PC-3 (cell line): ENCODE measurements at regions not wholly inside any gene's neighbourhood (a gene's known extent, or its start where the extent isn't known, plus 50 kb on each side); places are given as distances from the start of the nearest gene placed in this dataset.

Source experiments
- ATAC-seq: fragments of 200-7000 bp; cut with Tn5 transposase; 2 replicates; pipeline ENCODE4 v1.9.1; 2020; ENCODE audit warnings: mild to moderate bottlenecking, moderate library complexity
- BruUV-seq: library from RNA; stranded (reverse); fragments of 400-500 nt; replicated peaks from 2 replicates; lab custom pipeline; 2021; lab: Mats Ljungman, UMichigan
- CTCF ChIA-PET: fragments of 300-600 bp; sonication (Branson Sonifier 250); formaldehyde crosslinking; loops from one replicate; lab custom pipeline; 2022; ENCODE audit warnings: antibody characterized with exemption; lab: Charles Lee
- POLR2A ChIA-PET: fragments of 300-600 bp; sonication (Branson Sonifier 250); formaldehyde crosslinking; loops from one replicate; lab custom pipeline; 2022; ENCODE audit warnings: antibody characterized with exemption; ENCODE audit not compliant: unreplicated experiment; lab: Charles Lee
- DNase-seq: peaks from one replicate; pipeline ENCODE4 v3.0.0-alpha.2; 2015
- H2AFZ ChIP-seq: fragments of 300-600 bp; sonication (generic); 2 replicates; pipeline ENCODE4 v1.6.0; 2016; ENCODE audit warnings: antibody characterized with exemption, low read length
- H3F3A ChIP-seq: fragments of 300-600 bp; sonication (generic); one replicate; pipeline ENCODE4 v1.6.0; 2017; ENCODE audit warnings: antibody characterized with exemption, low read length, control low read depth, mild to moderate bottlenecking; ENCODE audit not compliant: unreplicated experiment
- H3K27ac ChIP-seq: fragments of 300-600 bp; sonication (generic); 2 replicates; pipeline ENCODE4 v1.5.1; 2016; ENCODE audit warnings: mild to moderate bottlenecking, low read length
- H3K27me3 ChIP-seq: fragments of 300-600 bp; sonication (generic); 2 replicates; pipeline ENCODE4 v1.6.1; 2016; ENCODE audit warnings: low read length, mixed read lengths
- H3K36me3 ChIP-seq: fragments of 300-600 bp; sonication (generic); 2 replicates; pipeline ENCODE4 v1.6.1; 2016; ENCODE audit warnings: low read depth, mixed run types, low read length, mixed read lengths
- H3K4me1 ChIP-seq: fragments of 300-600 bp; sonication (generic); 2 replicates; pipeline ENCODE4 v1.5.1; 2016; ENCODE audit warnings: low read length; ENCODE audit not compliant: insufficient read depth
- H3K4me2 ChIP-seq: fragments of 300-600 bp; sonication (generic); 2 replicates; pipeline ENCODE4 v1.6.0; 2016; ENCODE audit warnings: low read length
- H3K4me3 ChIP-seq: fragments of 300-600 bp; sonication (generic); 2 replicates; pipeline ENCODE4 v1.5.1; 2016; ENCODE audit warnings: mild to moderate bottlenecking, low read length, mixed read lengths
- H3K79me2 ChIP-seq: fragments of 300-600 bp; sonication (generic); 2 replicates; pipeline ENCODE4 v1.6.1; 2017; ENCODE audit warnings: low read length, mixed read lengths
- H3K9ac ChIP-seq: fragments of 300-600 bp; sonication (generic); 2 replicates; pipeline ENCODE4 v1.6.0; 2016; ENCODE audit warnings: mild to moderate bottlenecking, low read length
- H3K9me2 ChIP-seq: fragments of 300-600 bp; sonication (generic); replicated peaks from 2 replicates; pipeline ENCODE4 v1.6.1; 2016; ENCODE audit warnings: mixed run types, low read length, mixed read lengths
- H3K9me3 ChIP-seq: fragments of 300-600 bp; sonication (generic); 2 replicates; pipeline ENCODE4 v1.6.1; 2016; ENCODE audit warnings: low read length, mixed read lengths
- H4K20me1 ChIP-seq: fragments of 300-600 bp; sonication (generic); 2 replicates; pipeline ENCODE4 v1.6.1; 2016; ENCODE audit warnings: low read length, mixed read lengths
- EZH2 ChIP-seq: fragments of 300-600 bp; sonication (generic); IDR thresholded peaks from one replicate; pipeline ENCODE4 v1.6.1; 2017; ENCODE audit warnings: antibody characterized with exemption, mild to moderate bottlenecking, low read length; ENCODE audit not compliant: unreplicated experiment
- EZH2phosphoT487 ChIP-seq: fragments of 300-600 bp; sonication (generic); IDR thresholded peaks from 2 replicates; pipeline ENCODE4 v1.6.1; 2018; ENCODE audit warnings: mild to moderate bottlenecking, antibody characterized with exemption, low read length, borderline replicate concordance
- intact Hi-C: fragments of 100-400 bp; cut with micrococcal nuclease; formaldehyde crosslinking; loops from 2 replicates; pipeline ENCODE4 v1.9.0; 2023
- TF ChIP-seq, protein P1 (sequence below): fragments of 300-600 bp; sonication (generic); conservative IDR thresholded peaks from 2 replicates; pipeline ENCODE4 v1.5.1; 2017; ENCODE audit warnings: antibody characterized with exemption, low read depth, mild to moderate bottlenecking, low read length

DNA sequence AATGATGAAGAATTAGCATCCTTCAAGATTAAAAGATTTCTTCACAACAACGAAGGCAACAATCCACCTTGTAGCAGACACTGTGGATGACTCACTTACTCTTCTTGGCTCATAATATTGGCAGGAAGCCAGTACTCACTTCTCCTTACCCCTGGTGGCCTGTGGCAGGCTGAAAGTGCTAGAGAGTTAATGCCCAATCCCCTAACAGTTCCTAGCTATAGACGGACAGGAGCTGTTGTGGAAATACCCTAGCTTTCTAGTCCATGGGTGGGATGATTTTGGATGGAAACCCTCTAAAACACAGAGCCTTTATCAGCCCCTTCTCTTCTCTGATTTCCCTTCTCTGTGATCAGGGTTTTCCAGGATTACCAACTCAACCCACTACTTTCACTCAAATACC is 128.6 kb upstream of the NYAP2 start:
- H3K27ac ChIP-seq: no peak overlapping the region
- intact Hi-C loops: loop anchor here (5.0 kb wide), 1 partner anchor 49 kb away; no protein-coding TSS in a partner anchor
- CTCF ChIA-PET: no interaction called here
- H3K9ac ChIP-seq: no peak overlapping the region
- H2AFZ ChIP-seq: no peak overlapping the region
- no peaks in the 10 kb centered on the region for H3K36me3 ChIP-seq
- no peak overlapping the region for H3K4me2 ChIP-seq
- peaks cover 12% of the 10 kb centered on the region for H3K4me1 ChIP-seq
- H3K4me3 ChIP-seq: no peak overlapping the region
- BruUV-seq: no TSS peak
- no peaks in the 10 kb centered on the region for H4K20me1 ChIP-seq
- H3K79me2 ChIP-seq: no peaks in the 10 kb centered on the region
- POLR2A ChIA-PET: no interaction called here
- ATAC-seq (peak; percentile 95), DNase-seq (peak; percentile 83)
- no peaks in the 10 kb centered on the region for H3F3A ChIP-seq
- TF ChIP-seq EZH2phosphoT487: no peak
- TF ChIP-seq, protein P1, sequence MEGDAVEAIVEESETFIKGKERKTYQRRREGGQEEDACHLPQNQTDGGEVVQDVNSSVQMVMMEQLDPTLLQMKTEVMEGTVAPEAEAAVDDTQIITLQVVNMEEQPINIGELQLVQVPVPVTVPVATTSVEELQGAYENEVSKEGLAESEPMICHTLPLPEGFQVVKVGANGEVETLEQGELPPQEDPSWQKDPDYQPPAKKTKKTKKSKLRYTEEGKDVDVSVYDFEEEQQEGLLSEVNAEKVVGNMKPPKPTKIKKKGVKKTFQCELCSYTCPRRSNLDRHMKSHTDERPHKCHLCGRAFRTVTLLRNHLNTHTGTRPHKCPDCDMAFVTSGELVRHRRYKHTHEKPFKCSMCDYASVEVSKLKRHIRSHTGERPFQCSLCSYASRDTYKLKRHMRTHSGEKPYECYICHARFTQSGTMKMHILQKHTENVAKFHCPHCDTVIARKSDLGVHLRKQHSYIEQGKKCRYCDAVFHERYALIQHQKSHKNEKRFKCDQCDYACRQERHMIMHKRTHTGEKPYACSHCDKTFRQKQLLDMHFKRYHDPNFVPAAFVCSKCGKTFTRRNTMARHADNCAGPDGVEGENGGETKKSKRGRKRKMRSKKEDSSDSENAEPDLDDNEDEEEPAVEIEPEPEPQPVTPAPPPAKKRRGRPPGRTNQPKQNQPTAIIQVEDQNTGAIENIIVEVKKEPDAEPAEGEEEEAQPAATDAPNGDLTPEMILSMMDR: peak; percentile 27; the same call in 1 of the 2 replicates
- TF ChIP-seq EZH2: no peak
- no peaks in the 10 kb centered on the region for H3K9me2 ChIP-seq
- H3K27me3 ChIP-seq: no peaks in the 10 kb centered on the region
- no peaks in the 10 kb centered on the region for H3K9me3 ChIP-seq

DNA sequence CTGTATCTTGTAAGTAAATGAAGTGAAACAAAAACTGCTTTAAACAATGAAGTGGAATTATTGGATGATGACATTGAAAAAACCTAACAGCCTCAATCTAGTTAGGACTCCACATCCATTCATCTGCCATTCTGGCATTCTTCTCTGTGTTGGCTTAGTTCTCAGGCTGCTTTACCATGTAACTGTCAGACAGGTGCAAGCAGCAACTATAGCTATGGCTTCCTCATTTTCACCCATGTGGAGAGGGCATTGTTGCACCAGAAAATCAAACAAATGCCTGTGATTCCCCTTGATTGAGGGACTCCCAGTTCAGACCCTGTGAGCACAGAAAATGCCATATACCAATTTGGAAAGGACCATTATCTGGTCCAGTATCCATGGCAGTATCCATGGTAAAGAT is 129.5 kb upstream of the NYAP2 start:
- ATAC-seq: no peak
- no TSS peak for BruUV-seq
- Histone ChIP-seq H3K4me2 (no peak overlapping the region), H3K9me2 (no peaks in the 10 kb centered on the region), H3K79me2 (no peaks in the 10 kb centered on the region), H3K4me1 (peaks cover 9% of the 10 kb centered on the region), H4K20me1 (no peaks in the 10 kb centered on the region), H3K9me3 (no peaks in the 10 kb centered on the region), H3K27me3 (no peaks in the 10 kb centered on the region), H3F3A (no peaks in the 10 kb centered on the region), H2AFZ (no peak overlapping the region), H3K4me3 (no peak overlapping the region), H3K9ac (no peak overlapping the region), H3K36me3 (no peaks in the 10 kb centered on the region), H3K27ac (no peak overlapping the region)
- ChIA-PET POLR2A (no interaction called here), CTCF (no interaction called here)
- intact Hi-C loops: loop anchor here (5.0 kb wide), 1 partner anchor 48 kb away; no protein-coding TSS in a partner anchor
- DNase-seq: no peak
- no peak for TF ChIP-seq EZH2
- TF ChIP-seq, protein P1: no peak
- no peak for TF ChIP-seq EZH2phosphoT487

DNA sequence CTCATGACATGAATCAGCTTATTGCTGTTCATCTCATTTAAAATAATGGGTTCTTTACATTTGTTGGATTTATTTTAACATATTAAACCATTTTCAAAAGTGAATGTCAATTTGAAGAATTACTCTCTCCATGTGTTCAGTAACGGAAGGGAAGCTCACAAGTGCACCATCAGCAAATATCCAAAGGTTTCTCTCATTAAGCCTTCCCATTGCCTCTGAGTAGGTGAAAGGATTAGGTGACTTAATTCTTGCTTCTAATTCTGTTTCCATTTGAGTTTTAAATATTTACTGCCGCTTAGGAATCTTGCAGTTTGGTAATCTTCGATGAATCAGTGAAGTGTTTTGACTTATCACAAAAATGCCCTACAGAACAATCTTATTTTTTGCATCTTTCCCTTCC is 145.1 kb upstream of the NYAP2 start:
- Histone ChIP-seq H2AFZ (no peak overlapping the region), H3K27ac (no peak overlapping the region), H3K9me2 (no peaks in the 10 kb centered on the region; the same call in 1 of the 2 replicates), H3K4me3 (no peak overlapping the region), H3K4me1 (no peaks in the 10 kb centered on the region), H3K9me3 (no peaks in the 10 kb centered on the region), H3K4me2 (no peak overlapping the region), H3K79me2 (no peaks in the 10 kb centered on the region), H3K9ac (no peak overlapping the region), H3F3A (no peaks in the 10 kb centered on the region), H3K27me3 (no peaks in the 10 kb centered on the region), H4K20me1 (no peaks in the 10 kb centered on the region), H3K36me3 (no peaks in the 10 kb centered on the region)
- DNase-seq (no peak), ATAC-seq (no peak)
- BruUV-seq: no TSS peak
- ChIA-PET POLR2A (no interaction called here), CTCF (no interaction called here)
- intact Hi-C loops: no loop called here
- TF ChIP-seq EZH2 (no peak), EZH2phosphoT487 (no peak)
- TF ChIP-seq, protein P1: no peak
